ENCODE measurements at regions not wholly inside any gene's neighbourhood (a gene's known extent, or its start where the extent isn't known, plus 50 kb on each side); places are given as distances from the start of the nearest gene placed in this dataset.

GRCh38 chr4:130080872-130081451 is 985.0 kb downstream of the C4orf33 start:
- ATAC-seq = no peak

GRCh38 chr4:130090427-130090826 is 994.5 kb downstream of the C4orf33 start:
- ATAC-seq = no peak

GRCh38 chr4:130092187-130093015 is 996.4 kb downstream of the C4orf33 start:
- ATAC-seq = no peak

- no peak for ATAC-seq
Measured at GRCh38 chr4:130099105-130099504, 1003.2 kb downstream of the C4orf33 start.

DNA sequence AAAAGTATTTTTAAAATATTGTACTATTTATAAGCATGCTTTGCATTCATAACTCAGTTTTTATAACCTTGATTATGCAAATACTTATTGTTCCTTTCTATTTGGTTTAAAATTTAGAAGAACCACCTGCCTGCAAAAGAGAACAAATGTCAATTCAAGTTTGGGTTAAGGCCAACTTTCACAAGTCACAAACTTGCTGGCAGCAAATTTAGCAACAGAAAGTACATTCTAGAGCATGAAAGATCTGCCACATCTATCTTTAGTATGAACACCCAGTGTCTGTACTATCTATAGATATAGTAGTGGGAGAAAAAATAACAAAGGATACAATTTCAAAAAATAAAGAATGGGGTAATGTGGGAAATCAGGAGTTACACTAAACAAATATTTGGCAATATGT is 1014.2 kb downstream of the C4orf33 start:
- ATAC-seq = no peak

DNA sequence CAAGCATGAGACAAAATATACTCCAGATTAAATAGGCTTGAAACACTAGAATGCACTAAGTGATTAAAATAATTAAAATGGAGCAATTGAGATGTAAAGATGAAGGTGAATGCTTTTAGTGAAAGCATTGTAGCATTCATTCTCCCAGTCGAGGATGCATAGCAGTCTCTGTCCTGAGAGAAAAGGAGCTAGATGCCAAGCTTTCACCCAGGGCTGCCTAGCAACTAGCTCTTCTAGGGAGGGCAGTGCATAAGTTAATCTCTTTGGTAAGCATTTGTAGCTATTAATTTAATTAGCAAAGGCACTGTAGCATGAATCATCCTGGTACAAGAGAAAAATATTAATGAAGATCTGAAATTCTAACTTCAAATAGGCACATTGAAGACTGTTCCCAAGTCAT is 1014.8 kb downstream of the C4orf33 start:
- ATAC-seq = no peak

GRCh38 chr4:130124066-130124465 is 1028.1 kb downstream of the C4orf33 start:
- no peak for ATAC-seq

DNA sequence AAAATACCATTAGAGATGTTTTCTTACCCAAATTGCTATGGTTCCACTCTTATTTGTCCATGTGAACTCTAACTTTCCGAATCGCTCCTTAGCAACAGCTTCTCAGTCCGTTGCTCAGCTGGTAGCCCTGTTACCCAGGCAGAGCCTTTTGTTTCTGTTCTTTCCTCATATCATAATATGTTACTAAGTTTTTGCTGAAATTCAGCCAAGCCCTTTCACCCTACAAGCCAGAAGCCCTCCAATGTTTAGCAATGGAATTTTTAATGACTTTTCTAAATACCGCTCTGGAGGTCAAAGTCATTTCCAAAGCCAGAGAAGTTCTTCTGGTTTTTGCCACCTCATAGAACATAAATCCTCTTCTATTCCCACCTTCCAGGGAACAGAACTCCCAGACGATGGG is 1029.5 kb downstream of the C4orf33 start:
- no peak for ATAC-seq

DNA sequence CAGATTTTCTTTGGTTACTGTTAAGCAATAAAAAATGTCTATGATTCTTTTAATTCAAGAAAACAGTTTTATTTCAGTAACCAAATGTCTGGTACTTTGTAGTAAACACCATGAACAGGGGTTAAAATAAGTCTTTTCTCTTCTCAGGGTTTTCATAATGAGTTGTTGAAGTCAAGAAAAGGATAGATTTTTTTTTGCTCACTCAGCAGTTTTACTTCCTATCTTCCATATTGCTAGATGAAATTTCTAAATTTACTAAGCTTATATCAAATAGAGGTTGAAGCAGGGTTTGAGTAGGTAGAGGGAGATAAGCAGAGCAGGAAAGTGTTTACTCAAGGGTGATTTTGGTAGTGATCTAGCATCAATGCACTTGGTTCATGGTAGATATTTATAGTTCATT is 1031.3 kb downstream of the C4orf33 start:
- ATAC-seq = no peak

DNA sequence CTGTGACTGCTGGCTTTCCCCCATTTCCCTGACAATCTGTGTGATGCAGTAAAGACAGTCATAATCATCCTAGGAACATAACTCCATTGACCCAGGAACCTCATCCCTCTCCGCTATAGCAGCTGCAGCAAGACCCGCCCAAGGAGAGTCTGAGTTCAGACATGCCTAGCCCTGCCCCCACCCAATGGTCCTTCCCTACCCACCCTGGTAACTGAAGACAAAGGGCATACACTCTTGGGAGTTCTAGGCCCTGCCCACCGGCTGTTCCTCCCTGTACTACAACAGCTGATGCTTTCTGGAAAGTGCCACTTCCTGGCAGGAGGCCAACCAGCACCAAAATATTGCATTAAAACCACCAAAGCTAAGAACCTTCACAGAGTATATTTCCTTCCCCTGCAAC is 1035.6 kb downstream of the C4orf33 start:
- no peak for ATAC-seq

- ATAC-seq = no peak
Measured at GRCh38 chr4:130141651-130142050, 1045.7 kb downstream of the C4orf33 start.

DNA sequence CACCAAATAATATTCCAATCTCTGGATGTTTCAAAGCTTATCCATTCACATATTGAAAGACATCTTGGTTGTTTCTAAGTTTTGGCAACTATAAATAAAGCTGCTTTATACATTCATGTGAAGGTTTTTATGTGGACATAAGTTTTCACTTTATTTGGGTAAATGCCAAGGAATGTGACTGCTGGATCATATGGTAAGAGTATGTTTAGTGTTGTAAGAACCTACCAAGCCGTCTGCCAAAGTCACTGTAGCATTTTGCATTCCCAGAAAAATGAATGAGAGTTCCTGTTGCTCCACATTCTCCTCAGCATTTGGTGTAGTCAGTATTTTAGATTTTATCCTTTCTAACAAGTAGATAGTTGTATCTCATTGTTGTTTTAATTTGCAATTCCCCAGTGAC is 1047.7 kb downstream of the C4orf33 start:
- no peak for ATAC-seq

GRCh38 chr4:130146773-130147172 is 1050.8 kb downstream of the C4orf33 start:
- no peak for ATAC-seq

DNA sequence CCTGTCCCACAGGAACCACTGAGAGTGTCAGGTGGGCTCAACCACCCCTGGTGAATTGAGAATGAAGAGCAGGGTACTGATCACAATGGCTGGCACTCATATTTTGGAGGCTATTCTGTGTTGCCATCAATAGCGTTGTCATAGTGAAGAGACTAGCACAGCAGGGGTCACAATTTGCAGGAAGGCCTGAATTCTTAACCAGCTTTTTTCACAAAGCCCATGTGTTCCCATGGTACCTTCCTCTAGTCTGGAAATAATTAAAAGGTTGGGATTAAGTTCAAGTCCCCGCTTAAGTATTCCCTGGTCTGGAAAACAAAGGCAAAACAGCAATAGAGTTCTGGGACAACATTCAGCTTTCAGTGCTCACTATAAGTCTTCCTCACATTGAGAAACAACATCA is 1051.7 kb downstream of the C4orf33 start:
- ATAC-seq = no peak

DNA sequence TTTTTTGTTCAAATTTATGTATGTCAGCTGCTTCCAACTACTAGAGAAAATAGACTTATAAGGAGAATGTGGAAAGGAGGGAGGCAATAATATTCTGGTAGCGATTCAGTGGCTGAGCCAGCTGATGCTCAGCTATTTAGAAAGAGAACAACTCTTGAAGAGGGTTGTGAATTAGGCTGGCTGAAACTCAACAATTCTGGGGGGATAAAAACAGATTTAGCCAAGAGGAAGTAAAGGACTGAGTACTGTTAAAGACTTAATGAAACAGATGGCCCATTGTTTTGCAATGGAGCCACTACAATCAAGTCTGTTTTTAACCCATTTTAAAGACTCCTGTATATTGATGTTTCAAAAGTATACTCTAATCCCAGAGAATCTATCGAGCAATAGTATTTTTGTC is 1058.9 kb downstream of the C4orf33 start:
- no peak for ATAC-seq

DNA sequence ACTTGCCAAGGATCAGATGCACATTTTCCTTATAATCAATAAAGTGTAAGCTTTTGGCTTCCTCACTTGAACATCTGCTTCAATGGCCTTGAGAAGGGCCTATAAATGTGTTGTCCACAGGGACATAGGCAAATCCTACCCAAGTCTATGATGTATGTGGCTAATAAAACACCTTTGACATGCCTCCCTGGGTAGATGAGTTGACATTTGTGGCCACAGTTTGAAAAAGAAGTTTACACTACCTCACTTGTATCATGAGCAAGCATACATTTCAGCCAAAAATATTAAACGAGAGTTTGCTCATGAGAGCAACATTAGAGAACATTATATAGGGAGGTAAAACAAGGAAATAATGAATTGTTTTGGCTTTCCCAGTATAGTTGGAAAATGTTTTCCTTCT is 1067.7 kb downstream of the C4orf33 start:
- no peak for ATAC-seq

DNA sequence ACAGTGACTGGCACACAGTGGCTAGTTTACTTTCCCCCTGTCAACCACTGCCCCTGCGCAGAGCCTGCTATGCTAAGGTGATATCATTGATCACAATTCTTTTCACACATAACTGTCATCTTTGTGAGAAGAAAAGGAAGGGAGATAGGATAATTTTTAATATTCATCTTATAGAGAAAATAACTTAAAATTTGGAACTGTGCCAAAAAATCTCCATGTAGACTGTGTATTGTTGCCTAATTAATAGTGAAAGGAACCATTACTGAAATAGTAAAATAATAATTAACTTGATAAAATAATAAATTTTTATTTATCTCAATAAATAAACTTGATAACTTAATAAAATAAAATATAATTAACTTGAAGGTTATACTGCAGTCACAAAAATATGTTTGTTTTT is 1069.4 kb downstream of the C4orf33 start:
- no peak for ATAC-seq

- ATAC-seq = no peak
Measured at GRCh38 chr4:130172156-130172555, 1076.2 kb downstream of the C4orf33 start.

- ATAC-seq = no peak
Measured at GRCh38 chr4:130178106-130178505, 1082.2 kb downstream of the C4orf33 start.

DNA sequence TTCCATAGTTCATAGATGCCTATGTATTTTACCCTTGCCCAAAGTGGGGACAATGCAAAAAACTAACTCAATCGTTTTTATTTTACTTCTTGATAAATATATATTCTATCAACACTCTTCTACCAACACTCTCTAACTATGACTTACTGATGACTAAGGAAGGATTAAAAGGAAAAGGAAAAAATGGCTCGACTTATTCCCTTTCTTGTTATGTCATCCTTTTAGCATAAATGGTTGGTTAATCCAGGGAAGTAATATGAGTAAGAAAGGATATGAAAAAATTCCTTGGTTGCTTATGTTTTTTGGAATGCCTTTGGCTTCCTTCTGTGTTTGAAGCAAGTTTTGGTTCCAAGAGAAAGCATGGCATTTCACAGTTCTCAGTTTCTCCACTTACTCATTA is 1087.1 kb downstream of the C4orf33 start:
- ATAC-seq = no peak

DNA sequence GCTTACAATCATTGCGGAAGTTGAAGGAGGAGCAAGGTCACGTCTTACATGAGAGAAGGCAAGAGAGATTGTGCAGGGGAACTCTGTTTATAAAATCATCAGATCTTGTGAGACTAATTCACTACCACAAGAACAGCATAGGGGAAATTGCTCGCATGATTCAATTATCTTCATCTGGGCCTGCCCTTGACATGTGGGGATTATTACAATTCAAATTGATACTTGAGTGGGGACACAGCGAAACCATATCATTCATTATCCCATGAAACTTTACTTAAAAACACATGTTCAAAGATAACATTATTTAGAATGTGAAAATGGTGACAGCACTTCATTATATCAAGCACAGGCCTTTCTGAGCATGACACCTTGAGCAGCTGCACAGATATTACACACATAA is 1087.8 kb downstream of the C4orf33 start:
- no peak for ATAC-seq

DNA sequence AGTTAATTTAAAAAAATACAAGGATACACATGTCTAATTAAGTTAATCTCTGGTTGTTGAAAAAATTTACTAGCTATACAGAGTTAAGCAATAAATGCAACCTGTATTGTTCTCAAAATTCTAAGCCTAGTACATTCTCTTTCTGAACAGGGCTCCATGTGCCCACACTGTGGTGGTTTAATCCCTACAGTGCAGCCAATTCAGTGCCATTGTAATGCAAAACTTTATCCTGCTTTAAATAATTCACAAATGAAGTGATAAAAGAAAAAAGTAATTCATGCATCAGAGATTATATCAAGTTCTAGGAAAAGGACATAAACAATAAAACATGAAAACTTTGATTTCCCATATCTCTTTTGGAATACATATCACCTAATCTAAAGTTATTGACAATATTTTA is 1089.2 kb downstream of the C4orf33 start:
- no peak for ATAC-seq

GRCh38 chr4:130186931-130187330 is 1091.0 kb downstream of the C4orf33 start:
- ATAC-seq = no peak

DNA sequence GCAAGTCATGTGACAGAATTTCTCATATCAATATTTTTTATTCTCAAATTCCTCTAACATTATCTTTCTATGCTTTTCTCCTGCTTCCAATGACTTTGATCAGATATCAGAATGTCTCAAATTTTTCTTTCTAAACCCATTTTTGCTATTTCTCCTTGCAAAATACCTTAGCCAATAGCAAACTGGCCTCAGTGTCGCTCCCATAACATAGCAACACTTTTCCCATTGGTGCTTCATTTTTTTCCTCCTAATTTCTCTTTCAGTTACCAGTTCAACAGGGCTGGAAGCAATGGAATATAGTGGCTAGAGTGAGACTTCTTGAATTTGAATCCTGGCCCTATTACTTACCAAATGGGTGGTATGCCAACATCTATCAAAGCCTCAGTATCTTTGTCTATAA is 1091.6 kb downstream of the C4orf33 start:
- ATAC-seq = no peak

DNA sequence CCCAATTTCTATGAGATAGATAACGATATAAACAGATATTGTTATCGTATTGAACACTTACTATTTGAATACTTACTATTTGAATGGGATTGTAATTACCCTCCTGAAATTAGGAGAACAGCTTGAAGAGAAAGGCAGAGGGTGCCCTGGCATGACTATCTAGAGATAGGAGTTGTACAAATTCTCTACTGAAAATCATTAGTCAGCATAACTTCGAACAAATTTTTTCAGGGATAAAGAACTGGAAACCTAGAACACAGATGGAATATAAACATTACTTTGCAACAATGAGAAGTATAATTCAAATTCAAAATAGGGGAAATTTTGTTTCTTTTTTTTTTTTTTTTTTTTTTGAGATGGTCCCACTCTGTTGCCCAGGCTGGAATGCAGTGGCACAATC is 1096.8 kb downstream of the C4orf33 start:
- no peak for ATAC-seq

All from esophagus mucosa (tissue), 1 donor.